A673 (cell line): ENCODE measurements at regions not wholly inside any gene's neighbourhood (a gene's known extent, or its start where the extent isn't known, plus 50 kb on each side); places are given as distances from the start of the nearest gene placed in this dataset.

Experiments used
- BruUV-seq: library from RNA; stranded (reverse); fragments of 400-500 nt; replicated peaks from 2 replicates; lab custom pipeline; 2021; lab: Mats Ljungman, UMichigan
- CTCF ChIA-PET: fragments of 300-600 bp; sonication (Branson Sonifier 250); formaldehyde crosslinking; loops from one replicate; lab custom pipeline; 2022; ENCODE audit warnings: antibody characterized with exemption; lab: Charles Lee
- POLR2A ChIA-PET: fragments of 300-600 bp; sonication (Branson Sonifier 250); formaldehyde crosslinking; loops from one replicate; lab custom pipeline; 2022; ENCODE audit warnings: antibody characterized with exemption; ENCODE audit not compliant: low non-redundant PET; lab: Charles Lee
- DNase-seq: peaks from one replicate; pipeline ENCODE4 v3.0.0-alpha.2; 2015; ENCODE audit warnings: low spot score
- H3K27ac ChIP-seq: fragments of 200-600 bp; sonication (generic); 2 replicates; pipeline ENCODE4 v1.5.1; 2016; ENCODE audit warnings: mixed run types, low read depth, mild to moderate bottlenecking, mixed read lengths, antibody characterized with exemption, low read length; ENCODE audit not compliant: poor library complexity, severe bottlenecking
- H3K27me3 ChIP-seq: fragments of 200-600 bp; sonication (generic); replicated peaks from 2 replicates; pipeline ENCODE4 v1.6.1; 2017; ENCODE audit warnings: mixed run types, low read depth, mild to moderate bottlenecking, mixed read lengths, antibody characterized with exemption, low read length; ENCODE audit not compliant: insufficient read depth, poor library complexity
- H3K36me3 ChIP-seq: fragments of 200-600 bp; sonication (generic); 2 replicates; pipeline ENCODE4 v1.6.1; 2016; ENCODE audit warnings: mixed run types, mild to moderate bottlenecking, mixed read lengths, antibody characterized with exemption, low read length; ENCODE audit not compliant: insufficient read depth, poor library complexity, severe bottlenecking
- H3K4me1 ChIP-seq: fragments of 200-600 bp; sonication (generic); 2 replicates; pipeline ENCODE4 v1.6.1; 2017; ENCODE audit warnings: mixed run types, mild to moderate bottlenecking, mixed read lengths, antibody characterized with exemption, low read length; ENCODE audit not compliant: insufficient read depth, poor library complexity, severe bottlenecking
- H3K4me3 ChIP-seq: fragments of 200-600 bp; sonication (generic); 2 replicates; pipeline ENCODE4 v1.5.1; 2016; ENCODE audit warnings: low read depth, mixed run types, mild to moderate bottlenecking, mixed read lengths, low read length; ENCODE audit not compliant: poor library complexity, severe bottlenecking
- H3K9me3 ChIP-seq: fragments of 200-600 bp; sonication (generic); 2 replicates; pipeline ENCODE4 v1.6.1; 2016; ENCODE audit warnings: mixed run types, low read depth, mild to moderate bottlenecking, mixed read lengths, antibody characterized with exemption, low read length; ENCODE audit not compliant: poor library complexity, severe bottlenecking
- EZH2 ChIP-seq: fragments of 200-600 bp; sonication (generic); IDR thresholded peaks from 2 replicates; pipeline ENCODE4 v1.6.1; 2017; ENCODE audit warnings: borderline replicate concordance, low read depth, mild to moderate bottlenecking, mixed read lengths, antibody characterized with exemption, low read length; ENCODE audit not compliant: poor library complexity, severe bottlenecking
- intact Hi-C: fragments of 100-400 bp; cut with micrococcal nuclease; formaldehyde crosslinking; loops from one replicate; pipeline ENCODE4 v1.10.0; 2022; ENCODE audit not compliant: unreplicated experiment
- TF ChIP-seq, protein P1 (sequence below): fragments of 300-800, 200-600 bp; sonication (generic); conservative IDR thresholded peaks from 2 replicates; pipeline ENCODE4 v1.5.1; 2017; ENCODE audit warnings: low read depth, mild to moderate bottlenecking, antibody characterized with exemption, low read length, moderate library complexity, mixed read lengths

DNA sequence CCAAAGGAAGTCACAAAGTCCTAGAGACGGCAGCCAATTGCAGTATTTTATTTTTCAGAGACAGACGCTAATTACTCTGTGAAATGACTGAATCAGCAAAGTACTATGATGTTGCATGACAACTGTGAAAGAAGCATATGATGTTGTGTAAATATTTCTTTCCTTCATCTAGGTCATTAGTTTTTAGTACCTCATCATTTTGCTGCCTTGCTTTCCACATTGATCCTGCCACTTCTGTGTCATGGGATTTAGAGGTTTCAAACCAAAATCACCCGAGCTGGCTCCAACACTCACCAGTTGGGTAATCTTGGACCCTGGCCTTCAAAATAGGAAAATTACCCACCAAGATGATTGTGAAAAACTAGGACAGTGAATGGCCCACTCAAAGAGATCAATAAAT, 585.2 kb downstream of the ACTL7B start:
- peaks cover 5% of the 10 kb centered on the region for H3K4me1 ChIP-seq
- ChIA-PET CTCF (no interaction called here), POLR2A (no interaction called here)
- TF ChIP-seq EZH2: no peak
- TF ChIP-seq, protein P1, sequence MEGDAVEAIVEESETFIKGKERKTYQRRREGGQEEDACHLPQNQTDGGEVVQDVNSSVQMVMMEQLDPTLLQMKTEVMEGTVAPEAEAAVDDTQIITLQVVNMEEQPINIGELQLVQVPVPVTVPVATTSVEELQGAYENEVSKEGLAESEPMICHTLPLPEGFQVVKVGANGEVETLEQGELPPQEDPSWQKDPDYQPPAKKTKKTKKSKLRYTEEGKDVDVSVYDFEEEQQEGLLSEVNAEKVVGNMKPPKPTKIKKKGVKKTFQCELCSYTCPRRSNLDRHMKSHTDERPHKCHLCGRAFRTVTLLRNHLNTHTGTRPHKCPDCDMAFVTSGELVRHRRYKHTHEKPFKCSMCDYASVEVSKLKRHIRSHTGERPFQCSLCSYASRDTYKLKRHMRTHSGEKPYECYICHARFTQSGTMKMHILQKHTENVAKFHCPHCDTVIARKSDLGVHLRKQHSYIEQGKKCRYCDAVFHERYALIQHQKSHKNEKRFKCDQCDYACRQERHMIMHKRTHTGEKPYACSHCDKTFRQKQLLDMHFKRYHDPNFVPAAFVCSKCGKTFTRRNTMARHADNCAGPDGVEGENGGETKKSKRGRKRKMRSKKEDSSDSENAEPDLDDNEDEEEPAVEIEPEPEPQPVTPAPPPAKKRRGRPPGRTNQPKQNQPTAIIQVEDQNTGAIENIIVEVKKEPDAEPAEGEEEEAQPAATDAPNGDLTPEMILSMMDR: no peak
- intact Hi-C loops: loop anchor here (10.0 kb wide), 1 partner anchor 484 kb away; no protein-coding TSS in a partner anchor
- H3K36me3 ChIP-seq: no peaks in the 10 kb centered on the region
- no peaks in the 10 kb centered on the region for H3K9me3 ChIP-seq
- DNase-seq: no peak
- no TSS peak for BruUV-seq
- H3K4me3 ChIP-seq: no peak overlapping the region
- H3K27me3 ChIP-seq: no peaks in the 10 kb centered on the region
- no peak overlapping the region for H3K27ac ChIP-seq

- H3K9me3 ChIP-seq: no peaks in the 10 kb centered on the region
- peaks cover 5% of the 10 kb centered on the region for H3K4me1 ChIP-seq
- H3K36me3 ChIP-seq: no peaks in the 10 kb centered on the region
- H3K27me3 ChIP-seq: no peaks in the 10 kb centered on the region
- no peak overlapping the region for H3K27ac ChIP-seq
- BruUV-seq: no TSS peak
- intact Hi-C loops: loop anchor here (10.0 kb wide), 1 partner anchor 485 kb away; no protein-coding TSS in a partner anchor
- H3K4me3 ChIP-seq: no peak overlapping the region
- POLR2A ChIA-PET: no interaction called here
- TF ChIP-seq EZH2: no peak
- TF ChIP-seq, protein P1: no peak
- CTCF ChIA-PET: no interaction called here
- DNase-seq: no peak
Measured at GRCh38 chr9:108270051-108270450, 585.7 kb downstream of the ACTL7B start.

DNA sequence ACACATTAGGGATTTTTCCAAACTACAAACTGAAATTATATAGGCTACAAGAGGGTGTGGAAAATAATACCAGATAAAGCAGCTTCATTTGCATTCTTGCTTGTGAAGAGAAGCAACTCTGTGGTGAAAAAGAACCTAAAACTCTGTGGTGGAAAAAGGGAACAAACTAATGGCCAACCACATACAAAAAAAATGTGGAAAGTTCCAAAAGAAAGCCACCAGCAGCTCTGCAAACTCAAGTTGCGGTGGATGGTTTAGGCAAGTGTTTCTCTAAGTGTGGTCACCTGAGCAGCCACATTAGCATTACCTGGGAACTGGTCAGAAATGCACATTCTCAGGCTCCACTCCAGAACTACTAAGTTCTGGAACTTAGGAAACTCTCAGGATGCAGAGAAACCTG, 586.4 kb downstream of the ACTL7B start:
- BruUV-seq: no TSS peak
- DNase-seq: no peak
- Histone ChIP-seq H3K4me1 (peaks cover 5% of the 10 kb centered on the region), H3K4me3 (no peak overlapping the region), H3K27me3 (no peaks in the 10 kb centered on the region), H3K9me3 (no peaks in the 10 kb centered on the region), H3K36me3 (no peaks in the 10 kb centered on the region), H3K27ac (no peak overlapping the region)
- CTCF ChIA-PET: no interaction called here
- POLR2A ChIA-PET: no interaction called here
- TF ChIP-seq, protein P1: no peak
- TF ChIP-seq EZH2: no peak
- intact Hi-C loops: no loop called here
